ENCODE measurements at regions not wholly inside any gene's neighbourhood (a gene's known extent, or its start where the extent isn't known, plus 50 kb on each side); places are given as distances from the start of the nearest gene placed in this dataset.

- no peak for ATAC-seq
- H3K36me3 ChIP-seq, result no peaks in the 10 kb centered on the region
- H3K9me3 ChIP-seq, result no peaks in the 10 kb centered on the region
- TF ChIP-seq POLR2A (IDR thresholded peaks at IDR 0.05), result no peak
- no peak for TF ChIP-seq EP300 (IDR thresholded peaks at IDR 0.05)
- no peak for TF ChIP-seq CTCF (IDR thresholded peaks at IDR 0.05)
- TF ChIP-seq POLR2AphosphoS5 (IDR thresholded peaks at IDR 0.05), result no peak
- no peaks in the 10 kb centered on the region for H3K4me1 ChIP-seq
- H3K27ac ChIP-seq, result no peak overlapping the region
- no peak overlapping the region for H3K4me3 ChIP-seq
- WGBS, 2 donors (ENCODE audit: low coverage in 1 of 2), result 29% methylated on average over 4 of the region's 4 CpGs; no CpG with 5 or more reads in 1 of the 2 donors
- H3K27me3 ChIP-seq, result no peaks in the 10 kb centered on the region
Observed at GRCh38 chrY:7440796-7441530, 529.4 kb upstream of the AMELY start.

- no peak for TF ChIP-seq POLR2AphosphoS5 (IDR thresholded peaks at IDR 0.05)
- no peak for TF ChIP-seq EP300 (IDR thresholded peaks at IDR 0.05)
- no peak for TF ChIP-seq CTCF (IDR thresholded peaks at IDR 0.05)
- TF ChIP-seq POLR2A (IDR thresholded peaks at IDR 0.05), result no peak
- Histone ChIP-seq H3K36me3 (no peaks in the 10 kb centered on the region), H3K27ac (no peak overlapping the region), H3K4me3 (no peak overlapping the region), H3K9me3 (no peaks in the 10 kb centered on the region), H3K27me3 (no peaks in the 10 kb centered on the region), H3K4me1 (no peaks in the 10 kb centered on the region)
- no CpG with 5 or more reads among the region's 1 CpG for WGBS, 2 donors (ENCODE audit: low coverage in 1 of 2)
- ATAC-seq, result no peak
Observed at GRCh38 chrY:7437086-7437485, 525.5 kb upstream of the AMELY start.

GRCh38 chrY:7433817-7434809, 522.6 kb upstream of the AMELY start:
- TF ChIP-seq POLR2A (IDR thresholded peaks at IDR 0.05) (no peak), CTCF (IDR thresholded peaks at IDR 0.05) (no peak), POLR2AphosphoS5 (IDR thresholded peaks at IDR 0.05) (no peak), EP300 (IDR thresholded peaks at IDR 0.05) (no peak)
- no peaks in the 10 kb centered on the region for H3K27me3 ChIP-seq
- no peaks in the 10 kb centered on the region for H3K9me3 ChIP-seq
- 91% methylated on average over 5 of the region's 10 CpGs; no CpG with 5 or more reads in 1 of the 2 donors for WGBS, 2 donors (ENCODE audit: low coverage in 1 of 2)
- H3K4me3 ChIP-seq, result no peak overlapping the region
- no peak overlapping the region for H3K27ac ChIP-seq
- H3K4me1 ChIP-seq, result no peaks in the 10 kb centered on the region
- H3K36me3 ChIP-seq, result no peaks in the 10 kb centered on the region
- ATAC-seq, result no peak

GRCh38 chrY:7419165-7419564, 507.6 kb upstream of the AMELY start:
- no peaks in the 10 kb centered on the region for H3K36me3 ChIP-seq
- no peak overlapping the region for H3K27ac ChIP-seq
- 31% methylated on average over 2 of the region's 3 CpGs; no CpG with 5 or more reads in 1 of the 2 donors for WGBS, 2 donors (ENCODE audit: low coverage in 1 of 2)
- no peak for ATAC-seq
- H3K27me3 ChIP-seq, result no peaks in the 10 kb centered on the region
- H3K4me1 ChIP-seq, result no peaks in the 10 kb centered on the region
- no peaks in the 10 kb centered on the region for H3K9me3 ChIP-seq
- H3K4me3 ChIP-seq, result no peak overlapping the region
- TF ChIP-seq POLR2A (IDR thresholded peaks at IDR 0.05) (no peak), POLR2AphosphoS5 (IDR thresholded peaks at IDR 0.05) (no peak), CTCF (IDR thresholded peaks at IDR 0.05) (no peak), EP300 (IDR thresholded peaks at IDR 0.05) (no peak)
